Stimulated activated CD4-positive, alpha-beta T cell treated with anti-CD3 and anti-CD28 coated beads, Interleukin-1b, Interleukin-23, amount 100 ng/mL, for 1 hour (primary cell): ENCODE measurements at regions not wholly inside any gene's neighbourhood (a gene's known extent, or its start where the extent isn't known, plus 50 kb on each side); places are given as distances from the start of the nearest gene placed in this dataset.
A peak's percentile ranks its signal among the peaks of the same experiment; 100 is the strongest.
"Not testable (repeated sequence)": the region's sequence is repeated elsewhere in the genome, so short reads cannot be mapped to it uniquely, and the experiment has no call there.

Experiments
- DNase-seq, 2 donors: peaks; one replicate each; pipeline ENCODE4 v3.0.0-alpha.2; 2020; ENCODE audit warnings: low read depth in 2 of 2

DNA sequence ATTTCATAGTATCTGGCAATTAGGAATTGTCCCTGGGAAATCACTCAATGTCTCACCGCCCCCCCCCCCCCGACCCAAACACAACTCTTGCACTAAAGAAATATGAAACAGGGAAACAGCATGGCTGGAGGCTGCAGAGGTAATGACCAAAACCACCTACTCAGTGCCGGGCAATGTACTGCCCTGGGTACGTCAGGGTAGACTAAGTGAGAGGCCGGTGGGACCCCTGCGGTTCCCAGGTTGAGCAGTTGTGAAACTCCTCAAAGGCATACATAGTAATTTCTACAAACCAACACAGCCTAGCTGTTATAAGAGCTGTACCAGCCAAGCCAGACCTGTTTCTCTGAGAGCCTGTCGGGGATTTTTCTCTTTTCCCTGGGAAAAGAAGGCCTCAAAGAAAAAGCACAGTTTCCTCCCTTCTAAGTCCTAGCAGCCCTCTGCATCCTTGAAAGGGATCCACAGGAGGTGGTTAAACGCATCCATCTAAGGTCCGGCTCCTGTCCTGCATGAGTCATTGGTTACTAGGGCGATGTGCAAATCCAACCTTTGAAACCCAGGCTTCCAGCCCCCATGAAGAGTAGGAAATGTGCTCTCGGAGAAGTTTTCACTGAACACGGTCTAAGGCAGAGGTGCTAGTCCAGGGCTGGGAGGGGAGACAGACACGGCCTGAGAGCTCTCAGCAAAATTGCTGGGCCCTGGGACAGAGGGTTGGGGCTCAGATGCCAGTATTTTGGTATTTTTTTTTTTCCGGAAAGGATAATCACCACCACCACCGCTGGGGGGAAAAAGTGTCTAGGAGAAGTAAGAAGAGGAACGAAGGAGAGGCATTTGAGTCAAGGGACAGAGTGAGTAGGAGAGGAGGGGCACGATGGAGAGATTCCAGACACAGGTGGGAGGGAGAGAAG lies 172.8 kb downstream of the ATP6V0E2 start:
- not testable (repeated sequence) for DNase-seq

DNA sequence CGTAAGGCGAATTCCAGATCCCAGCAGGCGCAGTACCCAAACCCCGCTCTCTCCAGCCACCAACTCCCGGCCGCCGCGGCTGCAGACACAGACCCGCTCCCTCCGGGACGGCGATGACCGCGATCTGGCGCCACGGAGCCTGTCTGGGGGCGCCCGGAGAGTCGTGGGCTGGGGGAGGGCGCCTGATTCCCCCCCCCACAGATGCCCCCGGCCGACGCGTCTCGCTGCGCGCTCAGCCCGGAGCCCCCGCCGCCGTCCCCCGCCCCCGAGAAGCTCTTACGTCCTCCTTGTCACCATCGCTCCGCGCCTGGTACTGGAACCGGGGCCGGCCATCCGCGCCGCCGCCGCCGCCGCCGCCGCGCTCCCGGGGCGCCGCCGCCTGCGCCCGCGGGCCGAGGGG lies 173.6 kb downstream of the ATP6V0E2 start:
- DNase-seq: not testable (repeated sequence)

DNA sequence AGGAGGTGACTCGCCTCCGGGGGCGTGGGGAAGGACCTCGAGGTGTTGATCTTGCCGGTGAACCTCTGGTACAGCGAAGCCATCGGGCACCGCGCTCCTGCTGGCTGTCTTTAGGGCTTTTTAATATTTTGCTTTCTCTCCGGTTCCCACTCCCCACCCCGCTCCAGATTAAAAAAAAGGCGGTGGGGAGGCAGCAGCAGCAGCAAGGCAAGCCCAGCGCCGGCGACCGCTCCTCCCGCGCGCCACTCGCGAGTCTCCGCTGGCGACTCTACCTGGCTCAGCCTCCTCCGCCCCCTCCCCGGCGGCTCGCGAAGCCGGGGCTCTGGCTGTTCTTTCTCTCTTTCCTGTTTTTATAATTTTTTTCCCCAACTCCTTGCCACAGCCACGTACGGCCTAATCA lies 174.0 kb downstream of the ATP6V0E2 start:
- not testable (repeated sequence) for DNase-seq

DNA sequence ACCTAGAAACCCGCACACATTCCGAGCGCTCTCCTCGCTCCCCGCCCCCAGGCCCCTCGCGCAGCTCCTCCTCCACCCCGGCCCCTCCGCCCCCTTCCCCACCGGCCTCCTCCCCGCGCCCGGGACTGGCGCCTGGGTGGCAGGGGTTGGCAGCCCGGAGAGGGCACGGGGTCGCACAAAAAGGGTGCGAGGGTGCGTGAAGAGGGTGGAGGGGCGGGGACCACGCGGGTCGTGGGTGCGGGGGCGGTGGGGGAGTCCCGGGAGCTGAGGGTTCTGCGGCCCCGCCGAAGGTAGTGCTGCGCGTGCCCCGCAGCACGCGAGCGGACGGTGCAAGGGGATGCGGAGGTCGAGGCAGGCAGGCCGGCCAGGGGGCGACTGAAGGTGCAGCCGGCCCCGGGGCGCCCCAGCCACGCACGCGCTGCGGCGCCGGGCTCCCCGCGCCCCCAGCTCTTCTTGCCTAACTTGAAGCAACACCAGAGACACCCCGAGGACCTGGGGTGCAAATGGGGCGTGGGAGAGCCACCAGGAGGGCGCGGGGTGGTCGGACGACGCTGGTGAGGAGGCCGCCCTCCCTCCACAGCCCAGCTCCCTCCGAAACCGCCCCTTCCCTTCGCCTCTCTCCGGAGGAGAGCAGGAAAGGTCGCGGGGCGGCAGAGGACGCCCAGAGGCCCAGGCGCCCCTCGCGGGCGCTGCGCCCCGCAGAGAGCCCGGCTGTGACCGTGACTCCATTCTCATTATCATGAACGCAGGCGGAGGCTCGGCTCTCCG lies 174.7 kb downstream of the ATP6V0E2 start:
- DNase-seq: not testable (repeated sequence)

DNA sequence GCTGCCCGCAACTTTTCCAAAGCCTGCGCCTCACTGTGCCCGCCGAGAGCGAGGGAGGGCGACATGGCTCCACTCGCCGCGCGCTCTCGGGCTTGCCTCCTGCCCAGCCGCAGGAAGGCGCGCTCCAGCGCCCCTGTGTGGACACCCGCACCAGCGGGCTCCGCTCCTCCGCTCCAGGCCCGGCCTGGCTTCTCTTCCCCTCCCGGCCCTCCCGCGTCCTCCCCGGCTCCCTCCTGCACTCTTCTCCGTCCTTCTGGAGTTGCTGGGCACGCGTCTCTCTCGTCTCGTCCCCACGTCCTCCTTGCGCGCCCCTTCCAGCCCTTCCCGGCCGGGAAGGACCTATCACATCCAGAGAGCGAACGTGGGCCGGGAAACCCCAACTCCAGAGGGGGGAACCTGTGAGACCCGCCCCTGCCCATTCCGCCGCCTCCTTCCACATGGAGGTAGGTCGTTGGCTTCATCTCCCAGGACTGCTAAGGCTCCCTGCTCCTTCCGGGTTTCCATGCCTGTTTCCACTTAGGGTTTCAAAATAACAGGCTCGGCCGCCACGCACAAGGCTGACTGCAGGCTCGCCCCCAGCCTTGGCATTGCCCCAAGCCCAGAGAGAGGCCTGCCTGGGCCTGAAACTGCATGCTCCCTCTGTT lies 175.4 kb downstream of the ATP6V0E2 start:
- not testable (repeated sequence) for DNase-seq

DNA sequence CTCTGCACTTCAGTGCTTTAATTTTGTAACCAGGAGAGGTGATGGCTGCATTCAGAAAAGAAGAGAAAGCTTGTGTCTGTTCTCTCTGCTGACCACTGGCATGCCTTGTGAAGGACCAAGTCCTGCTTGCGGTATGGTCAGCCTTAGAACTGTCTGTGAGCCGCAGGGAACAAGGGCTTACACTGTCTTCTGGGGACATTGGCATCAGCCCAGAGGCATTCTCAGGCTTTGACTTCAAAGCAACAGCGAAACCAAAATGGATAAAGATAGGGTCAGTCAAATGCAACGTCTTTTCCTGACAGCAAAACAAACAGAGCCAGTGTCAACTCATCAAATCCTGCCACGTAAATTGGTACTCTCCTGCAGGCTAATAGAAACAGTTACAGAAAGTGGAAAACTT lies 179.6 kb downstream of the ATP6V0E2 start:
- DNase-seq: not testable (repeated sequence)

DNA sequence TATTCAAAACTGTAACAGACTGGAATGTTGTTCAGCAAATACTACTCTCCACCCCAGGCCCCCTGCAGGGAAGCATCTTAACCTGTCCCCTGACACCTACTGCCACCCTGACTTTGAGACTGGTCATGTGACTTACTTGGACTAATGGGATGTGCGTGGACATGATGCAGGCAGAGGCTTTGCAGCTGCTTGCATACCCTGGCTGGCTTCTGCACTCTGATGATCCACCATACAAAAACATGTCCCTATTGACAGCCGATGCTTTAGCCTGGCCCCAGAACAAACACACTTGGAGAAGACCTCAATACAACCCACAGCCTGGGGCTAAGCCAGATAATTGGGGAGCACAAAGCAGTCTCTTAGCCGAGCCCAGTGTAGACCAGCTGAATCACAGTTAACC lies 180.5 kb downstream of the ATP6V0E2 start:
- not testable (repeated sequence) for DNase-seq

DNA sequence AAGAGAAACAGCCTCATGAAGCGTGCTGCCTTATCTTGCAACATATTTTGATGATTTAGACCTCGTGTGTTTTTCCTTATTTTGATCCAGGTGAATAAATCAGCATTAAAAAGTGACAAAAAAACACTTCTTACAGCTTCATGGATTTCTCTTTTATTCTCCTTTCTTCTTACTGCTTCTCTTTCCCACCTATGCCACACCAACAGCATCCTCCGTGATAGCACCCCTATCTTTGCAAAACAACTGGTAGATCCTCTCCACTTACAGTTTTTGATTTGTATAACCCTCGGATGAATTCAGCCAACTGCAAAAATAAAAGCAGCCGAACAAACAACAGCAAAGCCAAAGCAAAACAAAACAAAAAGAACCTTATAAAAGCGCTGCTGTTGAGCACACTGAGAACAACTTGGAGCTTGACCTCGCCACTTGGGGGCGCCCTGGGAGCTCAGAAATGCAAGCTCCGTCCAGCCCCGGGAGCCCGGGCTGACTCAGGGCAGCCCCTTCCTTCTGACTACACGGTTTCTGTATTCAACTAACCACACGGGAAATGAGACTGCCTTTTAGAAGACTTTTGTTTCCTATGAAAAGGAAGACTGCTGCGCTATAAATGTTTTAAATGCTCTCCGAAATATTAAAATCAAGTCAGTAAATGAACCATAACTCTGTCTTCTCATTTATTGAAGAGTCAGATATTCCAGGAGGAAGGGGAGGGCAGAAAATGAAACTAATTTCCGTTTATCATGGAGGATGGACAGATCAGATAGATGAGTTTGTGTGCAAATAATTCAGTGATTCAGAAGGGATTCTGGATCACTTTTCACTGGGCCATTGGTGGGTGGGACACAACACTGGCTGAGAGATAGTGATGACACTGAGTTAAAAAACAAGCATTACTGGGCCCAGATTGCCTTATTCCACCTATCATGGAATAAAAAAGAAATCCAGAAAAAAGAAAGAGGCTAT lies 186.8 kb downstream of the ATP6V0E2 start:
- peak; percentile 62 to 89 for DNase-seq

DNA sequence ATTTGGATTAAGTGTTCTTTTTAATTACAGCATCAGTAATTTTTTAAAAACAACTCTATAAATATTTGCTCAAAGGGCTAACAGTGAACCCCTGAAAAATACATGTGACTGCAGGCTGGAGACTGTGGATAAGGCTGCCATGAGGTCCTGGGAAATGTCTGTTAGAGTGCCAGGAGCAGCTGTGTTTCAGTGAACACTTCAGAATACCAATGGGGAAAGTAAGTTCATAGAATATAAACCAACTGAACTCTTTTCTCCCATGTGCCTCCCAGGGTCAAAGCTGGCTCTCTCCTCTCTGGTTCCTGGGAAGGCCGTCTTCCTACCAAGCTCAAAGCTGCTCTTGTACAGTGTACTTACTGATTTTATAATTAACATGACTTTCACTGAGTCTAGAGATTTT lies 189.4 kb downstream of the ATP6V0E2 start:
- not testable (repeated sequence) for DNase-seq

DNA sequence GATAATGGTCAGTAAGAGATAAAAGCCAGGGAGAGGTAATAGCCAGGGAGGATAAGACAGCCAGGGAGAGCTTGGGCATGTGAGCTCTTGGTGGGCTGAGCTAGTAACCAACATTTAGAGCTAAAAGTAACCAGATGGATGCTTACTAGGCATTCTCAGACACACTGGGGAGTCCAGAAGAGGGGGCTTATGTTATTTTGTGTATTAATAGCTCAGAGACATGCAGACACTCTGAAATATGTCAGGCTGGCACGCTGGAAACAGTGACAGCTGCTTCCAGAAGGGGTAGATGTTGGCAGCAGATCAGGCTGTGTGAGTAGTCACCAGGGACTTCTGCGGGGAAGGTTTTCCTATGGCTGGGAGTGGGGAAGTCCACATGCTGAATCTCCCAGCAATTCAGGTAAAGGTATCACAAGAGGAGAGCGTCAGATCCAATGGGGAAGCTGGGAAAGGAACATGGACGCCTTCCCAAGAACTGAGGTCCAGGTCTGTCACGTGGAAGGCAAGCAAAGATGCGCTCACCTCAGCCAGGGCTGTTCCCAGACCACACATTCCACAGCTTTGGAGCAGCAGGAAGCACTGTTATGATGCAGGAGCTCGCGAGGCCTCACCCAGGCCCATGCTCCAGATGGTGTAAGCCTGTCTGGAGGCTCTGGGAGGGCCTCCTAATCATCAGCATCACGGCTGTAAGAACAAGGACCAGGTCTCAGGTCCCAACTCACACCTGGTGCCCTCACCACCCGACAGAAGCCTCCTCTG lies 196.0 kb downstream of the ATP6V0E2 start:
- DNase-seq: not testable (repeated sequence)

DNA sequence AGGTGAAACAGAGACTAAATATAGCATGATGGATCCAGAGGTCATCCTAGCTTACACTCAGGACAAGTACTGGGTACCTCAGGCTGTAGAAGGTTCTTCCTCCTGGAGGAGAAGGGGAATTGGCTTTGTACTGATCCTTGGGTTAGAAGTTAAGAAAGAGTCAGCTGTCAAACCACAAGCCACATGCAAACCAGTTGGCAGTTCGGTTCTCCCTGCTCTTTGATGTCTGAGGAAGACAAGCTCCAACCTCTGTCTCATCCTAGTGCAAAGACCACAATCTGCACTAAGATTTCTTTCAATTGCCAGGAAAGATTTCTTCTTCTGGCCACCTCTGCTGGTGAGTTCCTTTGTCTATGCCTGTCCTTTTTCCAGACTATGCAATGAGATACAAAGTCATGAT lies 203.8 kb downstream of the ATP6V0E2 start:
- not testable (repeated sequence) for DNase-seq

DNA sequence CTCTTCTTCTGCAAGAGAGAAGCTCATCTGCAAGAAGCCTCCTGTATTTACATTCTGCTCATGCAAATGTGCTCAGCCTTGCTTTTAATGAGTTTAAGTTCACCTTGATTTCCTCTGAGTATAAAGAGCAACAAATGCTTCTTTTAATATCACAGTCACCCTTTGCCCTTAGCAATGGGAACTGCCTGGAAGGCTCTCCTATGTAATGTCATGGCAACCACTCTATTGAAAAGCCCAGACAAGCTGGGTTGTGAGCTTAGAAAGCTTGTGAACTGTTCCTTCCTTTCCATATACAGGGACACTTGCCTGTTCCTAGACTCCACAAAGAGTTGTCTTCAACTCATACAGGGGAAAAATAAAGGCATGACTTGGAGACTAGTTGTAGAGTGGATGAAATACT lies 208.1 kb downstream of the ATP6V0E2 start:
- DNase-seq: not testable (repeated sequence)

DNA sequence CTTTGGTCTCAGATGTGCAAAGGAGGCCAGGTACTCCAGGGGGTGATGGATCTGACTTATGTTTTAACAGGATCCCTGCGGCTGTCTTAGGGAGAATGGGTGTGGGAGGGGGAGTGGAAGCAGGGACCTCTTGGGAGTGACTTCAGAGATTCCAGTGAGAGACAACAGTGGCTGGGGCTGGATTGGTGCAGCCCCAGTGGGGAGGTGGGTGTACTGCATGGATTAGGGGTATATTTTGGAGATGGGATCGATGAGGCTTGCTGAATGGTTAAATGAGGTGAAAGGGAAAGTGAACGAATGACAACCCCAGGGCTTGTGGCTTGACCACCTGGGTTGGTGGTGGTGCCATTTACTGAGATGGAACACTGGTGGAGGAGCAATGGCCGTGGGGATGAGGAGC lies 211.0 kb downstream of the ATP6V0E2 start:
- not testable (repeated sequence) for DNase-seq

DNA sequence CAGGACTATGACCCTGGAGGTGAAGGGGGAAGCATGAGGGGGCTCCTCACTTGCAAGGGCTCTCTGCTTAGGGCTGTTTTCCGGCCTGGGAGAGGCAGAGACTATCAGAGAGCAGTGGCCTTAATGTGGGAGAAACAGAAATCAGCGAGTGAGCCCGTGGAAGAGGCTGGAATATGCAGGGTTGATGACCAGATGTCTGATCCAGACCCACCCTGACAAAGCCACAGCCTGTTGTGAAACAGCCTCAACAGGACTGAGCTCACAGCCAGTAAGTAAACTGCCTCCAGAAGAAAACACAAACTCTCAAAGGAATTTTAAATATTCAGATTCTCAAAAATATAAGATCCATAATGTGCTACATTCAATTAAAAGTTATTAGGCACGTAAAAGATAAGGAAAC lies 213.7 kb downstream of the ATP6V0E2 start:
- DNase-seq: not testable (repeated sequence)

DNA sequence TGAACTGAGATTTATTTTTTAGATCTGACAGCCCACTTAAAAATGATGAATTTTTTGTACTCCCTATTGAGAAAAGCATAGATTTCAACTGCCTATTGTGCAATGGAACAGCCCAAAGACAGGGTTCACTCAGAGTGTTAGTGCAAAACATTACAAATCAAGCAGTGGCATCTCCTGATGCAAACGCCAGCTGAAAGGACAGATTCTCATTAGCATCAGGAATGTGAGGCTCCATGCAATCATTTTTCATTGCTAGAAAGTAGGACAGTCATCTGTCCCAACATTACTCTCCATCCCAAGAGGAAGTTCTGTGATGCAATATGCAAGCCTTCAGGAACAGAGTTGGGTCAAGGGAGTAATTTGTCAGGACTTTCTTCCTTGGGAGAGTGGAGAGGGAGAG lies 215.4 kb downstream of the ATP6V0E2 start:
- not testable (repeated sequence) for DNase-seq

DNA sequence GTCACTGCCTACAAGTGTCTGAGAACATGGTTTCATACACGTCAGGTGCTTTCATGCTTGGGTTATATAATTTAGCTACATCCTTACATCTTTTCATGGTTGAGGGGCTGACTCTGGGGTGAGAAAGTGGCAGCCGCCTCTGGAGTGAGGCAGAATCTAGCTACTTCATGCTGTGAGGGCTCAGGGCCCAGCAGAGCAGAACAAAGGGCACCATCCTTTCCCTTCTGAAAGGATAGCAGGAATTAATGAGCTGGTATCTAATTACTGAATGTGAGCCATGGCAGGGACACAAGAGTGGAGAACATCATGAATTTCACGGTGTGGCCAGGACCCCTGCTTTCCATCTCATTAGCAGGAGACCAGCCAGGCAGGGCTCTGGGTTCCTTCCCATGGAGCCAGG lies 217.0 kb downstream of the ATP6V0E2 start:
- not testable (repeated sequence) for DNase-seq

DNA sequence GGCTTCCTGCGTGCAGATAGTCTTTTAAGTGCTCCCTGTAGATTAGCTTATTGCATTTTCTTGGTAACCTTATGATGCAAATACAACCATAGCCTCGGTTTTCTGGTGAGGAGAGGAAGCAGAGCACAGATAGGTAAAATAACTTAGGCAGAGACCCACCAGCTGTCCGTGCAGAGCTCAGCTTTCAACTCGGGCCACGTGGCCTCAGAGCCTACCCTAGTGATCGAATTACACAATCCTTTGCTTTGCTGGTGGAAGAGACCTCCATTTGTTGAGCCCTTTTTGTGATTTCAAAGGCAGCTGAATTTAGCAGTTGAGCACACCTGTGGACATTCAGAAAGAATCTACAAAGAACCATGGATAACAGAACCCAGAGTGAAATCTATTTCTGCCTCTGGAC lies 220.1 kb downstream of the ATP6V0E2 start:
- DNase-seq: not testable (repeated sequence)

DNA sequence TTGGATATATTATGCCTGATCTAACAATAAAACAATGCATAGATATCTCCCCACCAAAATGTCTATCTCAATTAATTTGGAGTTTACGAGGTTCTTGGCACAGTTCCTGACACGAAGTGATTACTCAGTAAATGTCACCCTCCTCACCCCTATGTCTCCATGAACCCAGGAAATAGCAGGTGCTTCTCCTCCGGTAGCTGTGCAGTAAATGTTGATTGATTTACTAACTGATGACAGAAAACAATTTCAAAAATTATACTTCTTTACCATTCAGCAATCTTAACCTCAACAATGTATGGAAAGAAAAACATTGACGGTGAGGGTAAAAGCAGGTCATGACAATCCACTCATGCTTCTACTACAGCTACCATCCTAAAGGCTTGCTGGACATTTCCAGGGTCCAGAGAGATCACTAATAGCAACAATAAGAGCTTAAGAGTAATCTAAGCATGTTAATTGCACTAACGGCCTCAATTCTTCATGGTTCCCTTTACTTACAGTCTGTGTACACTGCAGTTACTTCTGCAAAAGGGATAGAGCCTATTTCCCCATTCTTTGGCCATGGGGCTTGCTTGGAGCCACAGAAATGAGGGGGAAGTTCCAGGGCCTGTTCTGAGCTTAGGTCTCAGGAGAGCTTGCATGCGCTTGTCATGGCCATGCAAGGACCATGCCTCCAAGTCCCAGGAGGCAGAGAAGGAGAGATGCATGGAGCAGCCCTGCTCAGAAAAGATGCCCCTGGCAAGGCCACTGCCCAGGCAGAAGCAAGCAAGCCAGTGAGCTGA lies 222.6 kb downstream of the ATP6V0E2 start:
- not testable (repeated sequence) for DNase-seq

DNA sequence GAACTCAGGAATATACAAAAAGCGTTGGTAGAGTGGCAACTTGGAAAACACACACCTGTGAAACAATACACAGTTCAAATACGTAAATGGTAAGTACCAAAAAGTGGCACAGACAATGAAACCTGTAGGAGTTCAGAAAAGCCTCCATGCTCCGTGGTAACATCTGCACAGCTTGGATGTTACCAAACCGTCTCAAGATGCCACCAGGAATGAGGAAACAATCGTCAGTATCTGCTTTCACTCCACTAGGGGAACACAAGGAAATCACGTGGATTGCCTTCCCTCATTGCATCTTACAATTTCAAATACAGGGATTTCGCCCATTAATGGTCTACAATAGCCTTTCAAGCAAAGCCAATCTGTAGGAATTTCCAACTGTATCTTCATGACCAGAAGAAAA lies 224.6 kb upstream of the LRRC61 start:
- not testable (repeated sequence) for DNase-seq
